GM12878 (cell line): ENCODE measurements at regions not wholly inside any gene's neighbourhood (a gene's known extent, or its start where the extent isn't known, plus 50 kb on each side); places are given as distances from the start of the nearest gene placed in this dataset.

ENCODE experiments used
- EZH2 ChIP-seq: IDR thresholded peaks from 2 replicates; pipeline ENCODE4 v1.6.1; 2012; ENCODE audit warnings: low read depth, mild to moderate bottlenecking, control low read depth, inconsistent platforms, low read length, borderline replicate concordance; ENCODE audit not compliant: control insufficient read depth
- FOXM1 ChIP-seq: IDR thresholded peaks from 2 replicates; pipeline ENCODE4 v1.6.1; 2012; ENCODE audit warnings: low read depth, mild to moderate bottlenecking, inconsistent platforms, low read length, moderate library complexity
- GABPA ChIP-seq: IDR thresholded peaks from 2 replicates; pipeline ENCODE4 v1.6.1; 2014; ENCODE audit warnings: antibody characterized with exemption, low read depth, mild to moderate bottlenecking, inconsistent platforms
- JUND ChIP-seq: IDR thresholded peaks from 2 replicates; pipeline ENCODE4 v1.6.1; 2012; ENCODE audit warnings: low read depth, mild to moderate bottlenecking, low read length, improper control_type of control experiment, moderate library complexity
- POLR2AphosphoS2 ChIP-seq: IDR thresholded peaks from 2 replicates; pipeline ENCODE4 v1.6.1; 2011; ENCODE audit warnings: low read depth, mild to moderate bottlenecking, low read length, improper control_type of control experiment, moderate library complexity
- ZSCAN29 ChIP-seq: fragments of 450-650 bp; IDR thresholded peaks from 2 replicates; pipeline ENCODE4 v1.6.1; 2017; ENCODE audit warnings: mild to moderate bottlenecking, moderate library complexity
- TF ChIP-seq, protein P1 (sequence below), 3 experiments: IDR thresholded peaks in 2 of 3; conservative IDR thresholded peaks in 1 of 3; 2 replicates each; pipeline ENCODE4 v1.5.1; 2011; ENCODE audit warnings: low read depth in 3 of 3, low read length in 3 of 3, mild to moderate bottlenecking in 3 of 3, control low read depth in 2 of 3, moderate library complexity in 2 of 3, inconsistent platforms in 1 of 3, mixed read lengths in 1 of 3; ENCODE audit not compliant: control insufficient read depth in 2 of 3, insufficient read depth in 1 of 3; ENCODE audit errors: extremely low read depth in 1 of 3
- TF ChIP-seq, protein P2 (sequence below): fragments of 450-650 bp; IDR thresholded peaks from 2 replicates; pipeline ENCODE4 v1.6.1; 2016; ENCODE audit warnings: mild to moderate bottlenecking
- TF ChIP-seq, protein P3 (sequence below): IDR thresholded peaks from 2 replicates; pipeline ENCODE4 v1.6.1; 2012; ENCODE audit warnings: low read depth, low read length, improper control_type of control experiment
- TF ChIP-seq, protein P4 (sequence below): fragments of 150-350 bp; IDR thresholded peaks from 2 replicates; pipeline ENCODE4 v1.6.1; 2016; ENCODE audit warnings: low read depth, low read length
- TF ChIP-seq, protein P5 (sequence below): IDR thresholded peaks from 2 replicates; pipeline ENCODE4 v1.6.1; 2012; ENCODE audit warnings: low read depth, low read length, improper control_type of control experiment

DNA sequence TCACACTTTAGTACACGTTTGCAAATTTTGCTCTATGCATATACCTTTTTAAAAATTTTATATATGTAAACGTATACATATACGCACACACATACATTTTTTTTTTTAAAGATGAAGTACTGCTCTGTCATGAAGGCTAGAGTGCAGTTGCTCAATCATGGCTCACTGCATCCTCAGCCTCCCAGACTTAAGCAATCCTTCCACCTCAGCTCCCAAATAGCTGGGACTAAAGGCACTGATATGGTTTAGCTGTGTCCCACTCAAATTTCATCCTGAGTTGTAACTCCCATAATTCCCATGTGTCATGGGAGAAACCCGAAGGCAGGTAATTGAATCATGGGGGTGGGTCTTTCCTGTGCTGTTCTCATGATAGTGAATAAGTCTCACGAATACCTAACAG, 220.8 kb upstream of the CAND1 start:
- TF ChIP-seq, protein P1, sequence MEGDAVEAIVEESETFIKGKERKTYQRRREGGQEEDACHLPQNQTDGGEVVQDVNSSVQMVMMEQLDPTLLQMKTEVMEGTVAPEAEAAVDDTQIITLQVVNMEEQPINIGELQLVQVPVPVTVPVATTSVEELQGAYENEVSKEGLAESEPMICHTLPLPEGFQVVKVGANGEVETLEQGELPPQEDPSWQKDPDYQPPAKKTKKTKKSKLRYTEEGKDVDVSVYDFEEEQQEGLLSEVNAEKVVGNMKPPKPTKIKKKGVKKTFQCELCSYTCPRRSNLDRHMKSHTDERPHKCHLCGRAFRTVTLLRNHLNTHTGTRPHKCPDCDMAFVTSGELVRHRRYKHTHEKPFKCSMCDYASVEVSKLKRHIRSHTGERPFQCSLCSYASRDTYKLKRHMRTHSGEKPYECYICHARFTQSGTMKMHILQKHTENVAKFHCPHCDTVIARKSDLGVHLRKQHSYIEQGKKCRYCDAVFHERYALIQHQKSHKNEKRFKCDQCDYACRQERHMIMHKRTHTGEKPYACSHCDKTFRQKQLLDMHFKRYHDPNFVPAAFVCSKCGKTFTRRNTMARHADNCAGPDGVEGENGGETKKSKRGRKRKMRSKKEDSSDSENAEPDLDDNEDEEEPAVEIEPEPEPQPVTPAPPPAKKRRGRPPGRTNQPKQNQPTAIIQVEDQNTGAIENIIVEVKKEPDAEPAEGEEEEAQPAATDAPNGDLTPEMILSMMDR (IDR thresholded peaks at IDR 0.05 in 2 of 3, conservative IDR thresholded peaks at IDR 0.05 in 1 of 3; ENCODE audit: control insufficient read depth in 2 of 3, extremely low read depth in 1 of 3, insufficient read depth in 1 of 3, low read depth in 3 of 3, low read length in 3 of 3): no peak
- TF ChIP-seq, protein P2, sequence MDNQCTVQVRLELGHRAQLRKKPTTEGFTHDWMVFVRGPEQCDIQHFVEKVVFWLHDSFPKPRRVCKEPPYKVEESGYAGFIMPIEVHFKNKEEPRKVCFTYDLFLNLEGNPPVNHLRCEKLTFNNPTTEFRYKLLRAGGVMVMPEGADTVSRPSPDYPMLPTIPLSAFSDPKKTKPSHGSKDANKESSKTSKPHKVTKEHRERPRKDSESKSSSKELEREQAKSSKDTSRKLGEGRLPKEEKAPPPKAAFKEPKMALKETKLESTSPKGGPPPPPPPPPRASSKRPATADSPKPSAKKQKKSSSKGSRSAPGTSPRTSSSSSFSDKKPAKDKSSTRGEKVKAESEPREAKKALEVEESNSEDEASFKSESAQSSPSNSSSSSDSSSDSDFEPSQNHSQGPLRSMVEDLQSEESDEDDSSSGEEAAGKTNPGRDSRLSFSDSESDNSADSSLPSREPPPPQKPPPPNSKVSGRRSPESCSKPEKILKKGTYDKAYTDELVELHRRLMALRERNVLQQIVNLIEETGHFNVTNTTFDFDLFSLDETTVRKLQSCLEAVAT: no peak
- TF ChIP-seq GABPA (no peak), FOXM1 (no peak), EZH2 (no peak), POLR2AphosphoS2 (no peak), ZSCAN29 (no peak), JUND (no peak)
- TF ChIP-seq, protein P3, sequence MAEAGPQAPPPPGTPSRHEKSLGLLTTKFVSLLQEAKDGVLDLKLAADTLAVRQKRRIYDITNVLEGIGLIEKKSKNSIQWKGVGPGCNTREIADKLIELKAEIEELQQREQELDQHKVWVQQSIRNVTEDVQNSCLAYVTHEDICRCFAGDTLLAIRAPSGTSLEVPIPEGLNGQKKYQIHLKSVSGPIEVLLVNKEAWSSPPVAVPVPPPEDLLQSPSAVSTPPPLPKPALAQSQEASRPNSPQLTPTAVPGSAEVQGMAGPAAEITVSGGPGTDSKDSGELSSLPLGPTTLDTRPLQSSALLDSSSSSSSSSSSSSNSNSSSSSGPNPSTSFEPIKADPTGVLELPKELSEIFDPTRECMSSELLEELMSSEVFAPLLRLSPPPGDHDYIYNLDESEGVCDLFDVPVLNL: no peak
- TF ChIP-seq, protein P4, sequence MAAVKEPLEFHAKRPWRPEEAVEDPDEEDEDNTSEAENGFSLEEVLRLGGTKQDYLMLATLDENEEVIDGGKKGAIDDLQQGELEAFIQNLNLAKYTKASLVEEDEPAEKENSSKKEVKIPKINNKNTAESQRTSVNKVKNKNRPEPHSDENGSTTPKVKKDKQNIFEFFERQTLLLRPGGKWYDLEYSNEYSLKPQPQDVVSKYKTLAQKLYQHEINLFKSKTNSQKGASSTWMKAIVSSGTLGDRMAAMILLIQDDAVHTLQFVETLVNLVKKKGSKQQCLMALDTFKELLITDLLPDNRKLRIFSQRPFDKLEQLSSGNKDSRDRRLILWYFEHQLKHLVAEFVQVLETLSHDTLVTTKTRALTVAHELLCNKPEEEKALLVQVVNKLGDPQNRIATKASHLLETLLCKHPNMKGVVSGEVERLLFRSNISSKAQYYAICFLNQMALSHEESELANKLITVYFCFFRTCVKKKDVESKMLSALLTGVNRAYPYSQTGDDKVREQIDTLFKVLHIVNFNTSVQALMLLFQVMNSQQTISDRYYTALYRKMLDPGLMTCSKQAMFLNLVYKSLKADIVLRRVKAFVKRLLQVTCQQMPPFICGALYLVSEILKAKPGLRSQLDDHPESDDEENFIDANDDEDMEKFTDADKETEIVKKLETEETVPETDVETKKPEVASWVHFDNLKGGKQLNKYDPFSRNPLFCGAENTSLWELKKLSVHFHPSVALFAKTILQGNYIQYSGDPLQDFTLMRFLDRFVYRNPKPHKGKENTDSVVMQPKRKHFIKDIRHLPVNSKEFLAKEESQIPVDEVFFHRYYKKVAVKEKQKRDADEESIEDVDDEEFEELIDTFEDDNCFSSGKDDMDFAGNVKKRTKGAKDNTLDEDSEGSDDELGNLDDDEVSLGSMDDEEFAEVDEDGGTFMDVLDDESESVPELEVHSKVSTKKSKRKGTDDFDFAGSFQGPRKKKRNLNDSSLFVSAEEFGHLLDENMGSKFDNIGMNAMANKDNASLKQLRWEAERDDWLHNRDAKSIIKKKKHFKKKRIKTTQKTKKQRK: no peak
- TF ChIP-seq, protein P5, sequence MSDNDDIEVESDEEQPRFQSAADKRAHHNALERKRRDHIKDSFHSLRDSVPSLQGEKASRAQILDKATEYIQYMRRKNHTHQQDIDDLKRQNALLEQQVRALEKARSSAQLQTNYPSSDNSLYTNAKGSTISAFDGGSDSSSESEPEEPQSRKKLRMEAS: no peak
